Spleen (tissue), 7 donors: ENCODE measurements at regions not wholly inside any gene's neighbourhood (a gene's known extent, or its start where the extent isn't known, plus 50 kb on each side); places are given as distances from the start of the nearest gene placed in this dataset.

Experiments used
- CTCF ChIP-seq, 11 experiments: fragments of 200-600 bp in 7 of 11; fragments of 450-650 bp in 4 of 11; sonication (generic) in 4 of 11; IDR thresholded peaks in 8 of 11; conservative IDR thresholded peaks in 3 of 11; 1 replicate in 7 of 11; 2 replicates in 4 of 11; pipeline versions ENCODE4 v1.4.0 to v1.8.0; 2016 to 2021; ENCODE audit warnings: antibody characterized with exemption in 11 of 11, inconsistent platforms in 4 of 11, mild to moderate bottlenecking in 1 of 11
- POLR2A ChIP-seq, 3 donors: fragments of 450-650 bp; IDR thresholded peaks; one replicate each; pipeline ENCODE4 v1.5.1; 2017; ENCODE audit warnings: antibody characterized with exemption in 3 of 3, mild to moderate bottlenecking in 1 of 3
- POLR2AphosphoS5 ChIP-seq, 3 donors: sonication (generic); formaldehyde crosslinking; IDR thresholded peaks; one replicate each; pipeline ENCODE4 v1.5.1; 2017; ENCODE audit warnings: antibody characterized with exemption in 3 of 3
- donor health status: DM: no; HTN: no; CAD: no; lungs with moderate emphysema.
- donor health status: DM: no; HTN: no; CAD: no.
- donor health status: DM: no; HTN: no; CAD: no.

- TF ChIP-seq CTCF (IDR thresholded peaks at IDR 0.05 in 8 of 11, conservative IDR thresholded peaks at IDR 0.05 in 3 of 11): no peak
- no peak for TF ChIP-seq POLR2AphosphoS5 (IDR thresholded peaks at IDR 0.05)
- TF ChIP-seq POLR2A (IDR thresholded peaks at IDR 0.05): no peak
Observed at GRCh38 chr3:126274735-126275619, 82.2 kb downstream of the KLF15 start.
